ENCODE measurements at regions not wholly inside any gene's neighbourhood (a gene's known extent, or its start where the extent isn't known, plus 50 kb on each side); places are given as distances from the start of the nearest gene placed in this dataset.
A peak's percentile ranks its signal among the peaks of the same experiment; 100 is the strongest.
"Not testable (repeated sequence)": the region's sequence is repeated elsewhere in the genome, so short reads cannot be mapped to it uniquely, and the experiment has no call there.

- DNase-seq = no peak
Observed at GRCh38 chr4:53919535-53919934, 144.9 kb downstream of the CHIC2 start.

- no peak for DNase-seq
Observed at GRCh38 chr4:53917729-53918128, 146.7 kb downstream of the CHIC2 start.

GRCh38 chr4:53916431-53916889, 147.9 kb downstream of the CHIC2 start:
- DNase-seq = no peak

- peak; percentile 39 for DNase-seq
Observed at GRCh38 chr4:53914313-53915016, 149.9 kb downstream of the CHIC2 start.

- DNase-seq = no peak
Observed at GRCh38 chr4:53913771-53914170, 150.6 kb downstream of the CHIC2 start.

GRCh38 chr4:53912766-53913497, 151.5 kb downstream of the CHIC2 start:
- DNase-seq = no peak

GRCh38 chr4:53908661-53909078, 155.7 kb downstream of the CHIC2 start:
- peak; percentile 51 for DNase-seq

GRCh38 chr4:53907772-53908171, 156.6 kb downstream of the CHIC2 start:
- no peak for DNase-seq

GRCh38 chr4:53906606-53907190, 157.7 kb downstream of the CHIC2 start:
- DNase-seq = no peak

GRCh38 chr4:53905941-53906377, 158.4 kb downstream of the CHIC2 start:
- DNase-seq = peak; percentile 11

- no peak for DNase-seq
Observed at GRCh38 chr4:53905276-53905940, 159.0 kb downstream of the CHIC2 start.

GRCh38 chr4:53902786-53903185, 161.6 kb downstream of the CHIC2 start:
- DNase-seq = no peak

- DNase-seq = no peak
Observed at GRCh38 chr4:53900271-53900649, 164.1 kb downstream of the CHIC2 start.

- no peak for DNase-seq
Observed at GRCh38 chr4:53899586-53900270, 164.7 kb downstream of the CHIC2 start.

GRCh38 chr4:53895137-53895536, 169.3 kb downstream of the CHIC2 start:
- no peak for DNase-seq

- DNase-seq = no peak
Observed at GRCh38 chr4:53890461-53890860, 173.9 kb downstream of the CHIC2 start.

- DNase-seq = no peak
Observed at GRCh38 chr4:53889326-53890055, 174.9 kb downstream of the CHIC2 start.

GRCh38 chr4:53886090-53886489, 178.3 kb downstream of the CHIC2 start:
- DNase-seq = no peak

- DNase-seq = no peak
Observed at GRCh38 chr4:53885668-53886067, 178.7 kb downstream of the CHIC2 start.

GRCh38 chr4:53877096-53877495, 187.3 kb downstream of the CHIC2 start:
- DNase-seq = not testable (repeated sequence)

GRCh38 chr4:53866055-53866454, 198.3 kb downstream of the CHIC2 start:
- no peak for DNase-seq

- no peak for DNase-seq
Observed at GRCh38 chr4:53865054-53865453, 199.4 kb downstream of the CHIC2 start.

Data from activated CD4-positive, alpha-beta T cell treated with anti-CD3 and anti-CD28 coated beads, Interleukin-2, amount 50 U/mL, for 16 hours (primary cell).